ENCODE measurements at regions not wholly inside any gene's neighbourhood (a gene's known extent, or its start where the extent isn't known, plus 50 kb on each side); places are given as distances from the start of the nearest gene placed in this dataset.

DNA sequence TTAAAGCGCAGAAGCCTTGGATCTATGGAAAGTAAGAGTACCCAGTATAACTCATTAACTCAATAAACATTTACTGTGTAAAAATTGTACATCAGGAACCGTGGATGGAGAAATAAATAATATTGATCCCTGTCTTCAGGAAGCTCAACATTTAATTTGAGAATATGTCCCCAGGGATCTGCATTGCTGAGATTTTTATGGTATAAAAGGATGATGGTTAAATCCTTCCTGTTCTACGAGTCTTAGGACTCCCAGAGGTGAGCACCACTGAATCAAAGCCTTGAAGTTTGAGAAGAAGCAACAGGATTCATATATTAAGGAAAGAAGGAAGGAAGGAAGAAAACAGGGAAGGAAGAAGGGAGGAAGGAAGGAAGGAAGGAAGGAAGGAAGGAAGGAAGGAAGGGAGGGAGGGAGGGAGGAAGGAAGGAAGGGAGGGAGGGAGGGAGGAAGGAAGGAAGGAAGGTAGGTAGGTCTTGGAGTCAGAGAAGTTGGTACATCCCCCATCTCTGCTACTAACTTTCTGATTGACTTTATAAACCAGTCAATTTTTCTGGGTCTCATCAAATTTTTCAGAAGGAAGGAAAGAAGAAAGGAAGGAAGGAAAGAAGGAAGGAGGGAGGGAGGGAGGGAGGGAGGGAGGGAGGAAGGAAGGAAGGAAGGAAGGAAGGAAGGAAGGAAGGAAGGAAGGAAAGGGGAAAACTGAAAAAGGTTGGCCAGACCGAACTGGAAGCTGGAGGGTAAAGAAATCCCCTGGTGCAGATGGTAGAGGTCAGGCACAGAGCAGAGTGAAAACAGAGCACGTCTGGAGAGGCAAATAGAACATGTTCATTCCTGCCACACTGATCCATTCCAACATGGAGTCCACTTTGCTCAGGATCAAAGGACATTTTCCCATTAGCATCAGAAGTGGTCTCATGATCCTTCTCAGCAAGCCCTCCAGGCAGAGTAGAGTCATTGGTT, 422.2 kb upstream of the CDH11 start:
- no peak for DNase-seq
- Histone ChIP-seq H3K27me3 (no peaks in the 10 kb centered on the region), H3K36me3 (no peaks in the 10 kb centered on the region), H3K27ac (no peak overlapping the region), H3K4me1 (no peaks in the 10 kb centered on the region), H3K4me3 (no peak overlapping the region), H3K9me3 (no peaks in the 10 kb centered on the region)
- TF ChIP-seq CTCF (IDR thresholded peaks at IDR 0.05), result no peak
- TF ChIP-seq POLR2A (IDR thresholded peaks at IDR 0.05), result no peak

DNA sequence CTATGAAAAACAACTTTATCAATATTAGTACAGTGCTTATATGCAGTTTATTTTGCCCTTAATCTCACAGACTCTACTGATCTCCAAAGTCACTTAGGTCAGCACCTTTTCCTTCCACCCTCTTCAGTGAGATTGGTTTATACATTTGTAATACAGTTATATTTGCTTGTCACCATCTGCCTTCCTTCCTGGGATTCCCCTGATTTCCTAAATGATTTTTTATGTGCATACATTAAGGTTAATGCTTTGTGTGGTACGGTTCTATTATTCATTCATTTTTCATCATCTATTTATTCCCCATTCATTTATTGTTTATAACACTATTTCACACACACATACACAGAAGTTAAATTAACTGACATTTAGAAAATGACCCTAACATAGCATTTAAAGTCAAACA, 419.8 kb upstream of the CDH11 start:
- H3K4me3 ChIP-seq, result no peak overlapping the region
- H3K4me1 ChIP-seq, result no peaks in the 10 kb centered on the region
- no peak for TF ChIP-seq CTCF (IDR thresholded peaks at IDR 0.05)
- no peak for TF ChIP-seq POLR2A (IDR thresholded peaks at IDR 0.05)
- H3K36me3 ChIP-seq, result no peaks in the 10 kb centered on the region
- DNase-seq, result no peak
- no peak overlapping the region for H3K27ac ChIP-seq
- H3K9me3 ChIP-seq, result no peaks in the 10 kb centered on the region
- H3K27me3 ChIP-seq, result no peaks in the 10 kb centered on the region

GRCh38 chr16:65540901-65541300, 419.0 kb upstream of the CDH11 start:
- Histone ChIP-seq H3K27me3 (no peaks in the 10 kb centered on the region), H3K27ac (no peak overlapping the region), H3K4me3 (no peak overlapping the region), H3K9me3 (no peaks in the 10 kb centered on the region), H3K36me3 (no peaks in the 10 kb centered on the region), H3K4me1 (no peaks in the 10 kb centered on the region)
- no peak for TF ChIP-seq CTCF (IDR thresholded peaks at IDR 0.05)
- TF ChIP-seq POLR2A (IDR thresholded peaks at IDR 0.05), result no peak
- DNase-seq, result no peak

DNA sequence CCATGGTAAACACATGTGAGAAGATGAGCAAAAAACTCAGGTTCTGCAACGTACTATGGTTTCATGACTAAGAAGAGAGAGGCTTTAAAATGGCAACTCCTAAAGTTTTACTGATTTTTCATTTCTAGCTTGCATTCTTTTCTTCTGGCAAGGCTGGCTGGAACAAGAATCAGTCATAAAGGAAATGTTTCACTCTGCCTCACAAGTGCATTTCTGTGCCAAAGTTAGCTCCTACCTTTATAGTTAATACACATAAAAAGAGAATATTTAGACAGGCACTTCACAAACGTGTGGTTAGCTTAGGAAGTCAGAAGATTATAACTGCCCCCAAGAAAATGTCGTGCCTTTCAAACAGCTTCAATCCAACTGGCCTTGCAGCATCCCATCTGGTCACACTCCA, 417.1 kb upstream of the CDH11 start:
- Histone ChIP-seq H3K27me3 (no peaks in the 10 kb centered on the region), H3K4me1 (no peaks in the 10 kb centered on the region), H3K27ac (no peak overlapping the region), H3K9me3 (no peaks in the 10 kb centered on the region), H3K4me3 (no peak overlapping the region), H3K36me3 (no peaks in the 10 kb centered on the region)
- DNase-seq, result no peak
- TF ChIP-seq POLR2A (IDR thresholded peaks at IDR 0.05) (no peak), CTCF (IDR thresholded peaks at IDR 0.05) (no peak)

GRCh38 chr16:65537336-65537735, 415.5 kb upstream of the CDH11 start:
- no peak overlapping the region for H3K4me3 ChIP-seq
- H3K36me3 ChIP-seq, result no peaks in the 10 kb centered on the region
- no peak overlapping the region for H3K27ac ChIP-seq
- DNase-seq, result no peak
- no peaks in the 10 kb centered on the region for H3K4me1 ChIP-seq
- H3K9me3 ChIP-seq, result no peaks in the 10 kb centered on the region
- TF ChIP-seq POLR2A (IDR thresholded peaks at IDR 0.05), result no peak
- TF ChIP-seq CTCF (IDR thresholded peaks at IDR 0.05), result no peak
- no peaks in the 10 kb centered on the region for H3K27me3 ChIP-seq

Data from Peyer's patch (tissue), 4 donors.